Transverse colon (tissue), 4 donors: ENCODE measurements at regions not wholly inside any gene's neighbourhood (a gene's known extent, or its start where the extent isn't known, plus 50 kb on each side); places are given as distances from the start of the nearest gene placed in this dataset.
"Not testable (repeated sequence)": the region's sequence is repeated elsewhere in the genome, so short reads cannot be mapped to it uniquely, and the experiment has no call there.

Experiments
- DNase-seq: peaks from one replicate; pipeline ENCODE4 v3.0.0-alpha.2; 2019
- H3K27ac ChIP-seq, 4 donors: fragments of 200-600 bp; sonication (generic); 2 replicates each; pipeline ENCODE4 v1.5.1; 2016 to 2018; ENCODE audit warnings: inconsistent platforms in 4 of 4
- H3K27me3 ChIP-seq: fragments of 200-600 bp; sonication (generic); 2 replicates; pipeline ENCODE4 v1.5.1; 2017; ENCODE audit warnings: inconsistent platforms
- H3K36me3 ChIP-seq, 4 donors: fragments of 200-600 bp; sonication (generic); 2 replicates each; pipeline ENCODE4 v1.5.1; 2017 to 2019; ENCODE audit warnings: inconsistent platforms in 4 of 4
- H3K4me1 ChIP-seq, 4 donors: fragments of 200-600 bp; sonication (generic); 2 replicates each; pipeline ENCODE4 v1.5.1; 2017 to 2020; ENCODE audit warnings: inconsistent platforms in 4 of 4
- H3K4me3 ChIP-seq, 4 donors: fragments of 200-600 bp; sonication (generic); 1 replicate in 1 of 4; 2 replicates in 3 of 4; pipeline versions ENCODE4 v1.5.1 to v1.6.1; 2017 to 2019; ENCODE audit warnings: inconsistent platforms in 4 of 4
- H3K9me3 ChIP-seq, 2 donors: fragments of 200-600 bp; sonication (generic); 2 replicates each; pipeline ENCODE4 v1.5.1; 2017 to 2019; ENCODE audit warnings: inconsistent platforms in 2 of 2
- CTCF ChIP-seq, 5 experiments: fragments of 200-600 bp in 3 of 5; fragments of 450-650 bp in 2 of 5; sonication (generic) in 3 of 5; IDR thresholded peaks; 1 replicate in 2 of 5; 2 replicates in 3 of 5; pipeline ENCODE4 v1.5.1; 2016 to 2017; ENCODE audit warnings: antibody characterized with exemption in 5 of 5, inconsistent platforms in 3 of 5, mild to moderate bottlenecking in 2 of 5, moderate library complexity in 1 of 5
- EP300 ChIP-seq: sonication (generic); formaldehyde crosslinking; IDR thresholded peaks from one replicate; pipeline ENCODE4 v1.6.1; 2017; ENCODE audit warnings: antibody characterized with exemption, low read depth
- POLR2A ChIP-seq: fragments of 450-650 bp; IDR thresholded peaks from one replicate; pipeline ENCODE4 v1.6.1; 2016; ENCODE audit warnings: antibody characterized with exemption, mild to moderate bottlenecking, moderate library complexity
- POLR2AphosphoS5 ChIP-seq, 3 donors: sonication (generic); formaldehyde crosslinking; IDR thresholded peaks; one replicate each; pipeline ENCODE4 v1.6.1; 2016; ENCODE audit warnings: antibody characterized with exemption in 3 of 3
- WGBS, 2 donors: methylation state at CpG; one replicate each; pipeline ENCODE4 v1.1.5; 2018; ENCODE audit warnings: low coverage in 1 of 2; 5-methylcytosine and 5-hydroxymethylcytosine counted together
- in situ Hi-C, 4 donors: fragments of 200-750 bp; cut with MboI; loops; one replicate each; pipeline versions ENCODE4 v1.15.0 to v1.15.1; 2017; ENCODE audit warnings: low sequenced_read_pairs in 3 of 4, low pct_ligation_motif_present in 1 of 4, low pct_unique_long_range_greater_than_20kb in 1 of 4
- intact Hi-C: fragments of 100-400 bp; cut with DNase I; formaldehyde crosslinking; loops from one replicate; pipeline ENCODE4 v1.15.1; 2023; ENCODE audit warnings: low total_unique reads

- no peaks in the 10 kb centered on the region for H3K4me1 ChIP-seq
- H3K4me3 ChIP-seq = no peak overlapping the region
- no peaks in the 10 kb centered on the region for H3K27me3 ChIP-seq
- DNase-seq = no peak
- WGBS, 2 donors = 75 to 100% methylated on average over 3 to 4 of the region's 4 CpGs
- intact Hi-C loops = no loop called here
- in situ Hi-C loops = no loop called here
- no peaks in the 10 kb centered on the region for H3K9me3 ChIP-seq
- H3K36me3 ChIP-seq = no peaks in the 10 kb centered on the region
- TF ChIP-seq POLR2AphosphoS5 (IDR thresholded peaks at IDR 0.05) (no peak), CTCF (IDR thresholded peaks at IDR 0.05) (no peak), POLR2A (no peak)
- no peak overlapping the region for H3K27ac ChIP-seq
Measured at GRCh38 chr18:11368020-11368419, 218.7 kb upstream of the PIEZO2 start.

GRCh38 chr18:11367351-11367750 lies 218.0 kb upstream of the PIEZO2 start:
- Histone ChIP-seq H3K27ac (no peak overlapping the region), H3K27me3 (no peaks in the 10 kb centered on the region), H3K36me3 (no peaks in the 10 kb centered on the region), H3K4me3 (no peak overlapping the region), H3K9me3 (no peaks in the 10 kb centered on the region), H3K4me1 (no peaks in the 10 kb centered on the region)
- DNase-seq = no peak
- intact Hi-C loops (no loop called here), in situ Hi-C loops (no loop called here)
- TF ChIP-seq CTCF (IDR thresholded peaks at IDR 0.05) = no peak

- no peaks in the 10 kb centered on the region for H3K9me3 ChIP-seq
- no peaks in the 10 kb centered on the region for H3K36me3 ChIP-seq
- H3K4me1 ChIP-seq = no peaks in the 10 kb centered on the region
- intact Hi-C loops = no loop called here
- 68 to 70% methylated on average over 4 of the region's 4 CpGs for WGBS, 2 donors
- H3K27me3 ChIP-seq = no peaks in the 10 kb centered on the region
- no peak for DNase-seq
- no peak overlapping the region for H3K4me3 ChIP-seq
- no peak overlapping the region for H3K27ac ChIP-seq
- no peak for TF ChIP-seq POLR2A
- TF ChIP-seq EP300 = no peak
- TF ChIP-seq POLR2AphosphoS5 (IDR thresholded peaks at IDR 0.05) = no peak
- TF ChIP-seq CTCF (IDR thresholded peaks at IDR 0.05) = no peak
- in situ Hi-C loops = no loop called here
Measured at GRCh38 chr18:11366410-11366809, 217.0 kb upstream of the PIEZO2 start.

- in situ Hi-C loops (no loop called here), intact Hi-C loops (no loop called here)
- H3K27me3 ChIP-seq = no peaks in the 10 kb centered on the region
- no peak for DNase-seq
- H3K36me3 ChIP-seq = no peaks in the 10 kb centered on the region
- peaks cover 0 to 3% of the 10 kb centered on the region in 2 donors for H3K9me3 ChIP-seq
- H3K4me3 ChIP-seq = no peak overlapping the region
- H3K27ac ChIP-seq = no peak overlapping the region
- no peak for TF ChIP-seq POLR2AphosphoS5 (IDR thresholded peaks at IDR 0.05)
- TF ChIP-seq POLR2A = no peak
- TF ChIP-seq CTCF (IDR thresholded peaks at IDR 0.05) = no peak
- TF ChIP-seq EP300 = no peak
- 59% methylated on average over 1 of the region's 1 CpG; no CpG with 5 or more reads in 1 of the 2 donors for WGBS, 2 donors
- H3K4me1 ChIP-seq = no peaks in the 10 kb centered on the region
Measured at GRCh38 chr18:11362856-11363255, 213.5 kb upstream of the PIEZO2 start.

GRCh38 chr18:11361862-11362261 lies 212.5 kb upstream of the PIEZO2 start:
- WGBS, 2 donors = 85 to 91% methylated on average over 3 to 6 of the region's 6 CpGs
- in situ Hi-C loops, H3K27me3 ChIP-seq, DNase-seq, H3K4me1 ChIP-seq, H3K36me3 ChIP-seq, H3K9me3 ChIP-seq, H3K4me3 ChIP-seq, H3K27ac ChIP-seq, intact Hi-C loops: not testable (repeated sequence)
